Panc1 (cell line): ENCODE measurements at regions not wholly inside any gene's neighbourhood (a gene's known extent, or its start where the extent isn't known, plus 50 kb on each side); places are given as distances from the start of the nearest gene placed in this dataset.

Experiments used
- ATAC-seq: fragments of 200-7000 bp; cut with Tn5 transposase; 2 replicates; pipeline ENCODE4 v1.9.1; 2020; ENCODE audit warnings: mild to moderate bottlenecking, moderate library complexity
- BruUV-seq: library from RNA; stranded (reverse); fragments of 400-500 nt; replicated peaks from 2 replicates; lab custom pipeline; 2021; lab: Mats Ljungman, UMichigan
- CTCF ChIA-PET: fragments of 300-600 bp; sonication (Branson Sonifier 250); formaldehyde crosslinking; loops from one replicate; lab custom pipeline; 2022; ENCODE audit warnings: antibody characterized with exemption; lab: Charles Lee
- POLR2A ChIA-PET: fragments of 300-600 bp; sonication (Branson Sonifier 250); formaldehyde crosslinking; loops from one replicate; lab custom pipeline; 2022; ENCODE audit warnings: antibody characterized with exemption; lab: Charles Lee
- DNase-seq: peaks from one replicate; pipeline ENCODE4 v3.0.0-alpha.2; 2010; ENCODE audit warnings: low read depth, low spot score
- H3K27ac ChIP-seq: 2 replicates; pipeline ENCODE4 v1.5.1; 2011; ENCODE audit warnings: mild to moderate bottlenecking, low read length, inconsistent platforms
- H3K27me3 ChIP-seq: fragments of 200-500 bp; sonication (Bioruptor generic); 2 replicates; pipeline ENCODE4 v1.6.0; 2014; ENCODE audit warnings: low read length, inconsistent platforms; ENCODE audit not compliant: control insufficient read depth, insufficient read depth
- H3K36me3 ChIP-seq: fragments of 200-500 bp; sonication (Bioruptor generic); 2 replicates; pipeline ENCODE4 v1.5.1; 2014; ENCODE audit warnings: inconsistent platforms, mild to moderate bottlenecking, low read length, moderate library complexity; ENCODE audit not compliant: control insufficient read depth, insufficient read depth
- H3K4me1 ChIP-seq: 2 replicates; pipeline ENCODE4 v1.5.1; 2011; ENCODE audit warnings: inconsistent platforms, mild to moderate bottlenecking, low read length, moderate library complexity; ENCODE audit not compliant: control insufficient read depth, insufficient read depth
- H3K4me3 ChIP-seq, 2 experiments: 2 replicates each; pipeline ENCODE4 v1.5.1; 2011 to 2012; ENCODE audit warnings: low read depth in 2 of 2, low read length in 2 of 2, mild to moderate bottlenecking in 2 of 2, inconsistent platforms in 1 of 2, moderate library complexity in 1 of 2
- H3K9me3 ChIP-seq: fragments of 200-500 bp; sonication (Bioruptor generic); 2 replicates; pipeline ENCODE4 v1.5.1; 2014; ENCODE audit warnings: low read depth, mild to moderate bottlenecking, inconsistent platforms, low read length, moderate library complexity; ENCODE audit not compliant: control insufficient read depth, insufficient read depth
- CTCF ChIP-seq: fragments of 450-650 bp; IDR thresholded peaks from 2 replicates; pipeline ENCODE4 v1.5.1; 2017; ENCODE audit warnings: mild to moderate bottlenecking
- POLR2AphosphoS5 ChIP-seq: IDR thresholded peaks from 2 replicates; pipeline ENCODE4 v1.6.1; 2012; ENCODE audit warnings: mild to moderate bottlenecking, low read depth, low read length, moderate library complexity
- REST ChIP-seq, 2 experiments: IDR thresholded peaks; 2 replicates each; pipeline ENCODE4 v1.6.1; 2011 to 2012; ENCODE audit warnings: low read depth in 2 of 2, control low read depth in 1 of 2, low read length in 1 of 2, mild to moderate bottlenecking in 1 of 2, moderate library complexity in 1 of 2; ENCODE audit not compliant: insufficient read depth in 1 of 2
- SIN3A ChIP-seq: IDR thresholded peaks from 2 replicates; pipeline ENCODE4 v1.6.1; 2012; ENCODE audit warnings: low read depth, mild to moderate bottlenecking, low read length, moderate library complexity, borderline replicate concordance; ENCODE audit not compliant: insufficient read depth
- TCF7L2 ChIP-seq: IDR thresholded peaks from 2 replicates; pipeline ENCODE4 v1.6.1; 2011; ENCODE audit warnings: mild to moderate bottlenecking, low read depth, low read length, inconsistent platforms
- in situ Hi-C: cut with HindIII; loops from 2 replicates; pipeline ENCODE4 v1.10.0; 2016; ENCODE audit warnings: low sequenced_read_pairs, low pct_unique_long_range_greater_than_20kb
- intact Hi-C: fragments of 100-400 bp; cut with micrococcal nuclease; formaldehyde crosslinking; loops from one replicate; pipeline ENCODE4 v1.10.0; 2022; ENCODE audit not compliant: unreplicated experiment

- no TSS peak for BruUV-seq
- intact Hi-C loops = no loop called here
- CTCF ChIA-PET = no interaction called here
- TF ChIP-seq REST (IDR thresholded peaks at IDR 0.05; ENCODE audit: insufficient read depth in 1 of 2, low read depth in 2 of 2, low read length in 1 of 2) (no peak), SIN3A (no peak), CTCF (no peak), POLR2AphosphoS5 (no peak), TCF7L2 (no peak)
- Histone ChIP-seq H3K9me3 (no peaks in the 10 kb centered on the region), H3K27me3 (peaks cover 2% of the 10 kb centered on the region; the same call in 1 of the 2 replicates), H3K4me3 (no peak overlapping the region), H3K36me3 (no peaks in the 10 kb centered on the region), H3K4me1 (no peaks in the 10 kb centered on the region), H3K27ac (no peak overlapping the region)
- in situ Hi-C loops = no loop called here
- POLR2A ChIA-PET = no interaction called here
- ATAC-seq (no peak), DNase-seq (no peak)
Observed at GRCh38 chr6:163777716-163778115, 363.2 kb downstream of the QKI start.

GRCh38 chr6:163776906-163777686, 362.6 kb downstream of the QKI start:
- in situ Hi-C loops (no loop called here), intact Hi-C loops (no loop called here)
- ChIA-PET POLR2A (no interaction called here), CTCF (no interaction called here)
- Histone ChIP-seq H3K27me3 (peaks cover 2% of the 10 kb centered on the region; the same call in 1 of the 2 replicates), H3K9me3 (no peaks in the 10 kb centered on the region), H3K4me3 (no peak overlapping the region), H3K4me1 (no peaks in the 10 kb centered on the region), H3K36me3 (no peaks in the 10 kb centered on the region), H3K27ac (no peak overlapping the region)
- TF ChIP-seq TCF7L2 (no peak), CTCF (no peak)
- ATAC-seq (no peak), DNase-seq (no peak)
- BruUV-seq = no TSS peak
